Tibial nerve (tissue), 4 donors: ENCODE measurements at regions not wholly inside any gene's neighbourhood (a gene's known extent, or its start where the extent isn't known, plus 50 kb on each side); places are given as distances from the start of the nearest gene placed in this dataset.

Source experiments
- DNase-seq, 2 donors: peaks; one replicate each; pipeline ENCODE4 v3.0.0-alpha.2; 2019; ENCODE audit warnings: low spot score in 2 of 2
- H3K27ac ChIP-seq, 4 donors: fragments of 200-600 bp; sonication (generic) in 3 of 4; one replicate each; pipeline ENCODE4 v1.5.1; 2017 to 2019; ENCODE audit warnings: mild to moderate bottlenecking in 1 of 4
- H3K27me3 ChIP-seq, 2 donors: fragments of 200-600 bp; sonication (generic) in 1 of 2; one replicate each; pipeline versions ENCODE4 v1.5.1 to v1.6.0; 2017 to 2019
- H3K36me3 ChIP-seq, 3 donors: fragments of 200-600 bp; sonication (generic); one replicate each; pipeline ENCODE4 v1.5.1; 2018 to 2019
- H3K4me1 ChIP-seq, 4 donors: fragments of 200-600 bp; sonication (generic) in 3 of 4; one replicate each; pipeline ENCODE4 v1.5.1; 2017 to 2019
- H3K4me3 ChIP-seq, 4 donors: fragments of 200-600 bp; sonication (generic) in 3 of 4; one replicate each; pipeline ENCODE4 v1.5.1; 2017 to 2019; ENCODE audit warnings: mild to moderate bottlenecking in 1 of 4, moderate library complexity in 1 of 4
- H3K9me3 ChIP-seq, 4 donors: fragments of 200-600 bp; sonication (generic) in 3 of 4; one replicate each; pipeline ENCODE4 v1.5.1; 2017 to 2019
- EP300 ChIP-seq, 2 donors: sonication (generic); formaldehyde crosslinking; IDR thresholded peaks; one replicate each; pipeline ENCODE4 v1.6.1; 2017; ENCODE audit warnings: antibody characterized with exemption in 2 of 2, mild to moderate bottlenecking in 1 of 2
- POLR2A ChIP-seq, 2 donors: fragments of 450-650 bp; IDR thresholded peaks; one replicate each; pipeline ENCODE4 v1.6.1; 2017; ENCODE audit warnings: antibody characterized with exemption in 2 of 2, mild to moderate bottlenecking in 2 of 2, moderate library complexity in 2 of 2
- WGBS, 2 donors: methylation state at CpG; one replicate each; pipeline ENCODE4 v1.1.5; 2018; 5-methylcytosine and 5-hydroxymethylcytosine counted together
- TF ChIP-seq, protein P1 (sequence below), 5 experiments: fragments of 200-600 bp in 3 of 5; fragments of 450-650 bp in 2 of 5; sonication (generic) in 3 of 5; IDR thresholded peaks; one replicate each; pipeline ENCODE4 v1.5.1; 2016 to 2019; ENCODE audit warnings: antibody characterized with exemption in 5 of 5, mild to moderate bottlenecking in 3 of 5, moderate library complexity in 2 of 5

DNA sequence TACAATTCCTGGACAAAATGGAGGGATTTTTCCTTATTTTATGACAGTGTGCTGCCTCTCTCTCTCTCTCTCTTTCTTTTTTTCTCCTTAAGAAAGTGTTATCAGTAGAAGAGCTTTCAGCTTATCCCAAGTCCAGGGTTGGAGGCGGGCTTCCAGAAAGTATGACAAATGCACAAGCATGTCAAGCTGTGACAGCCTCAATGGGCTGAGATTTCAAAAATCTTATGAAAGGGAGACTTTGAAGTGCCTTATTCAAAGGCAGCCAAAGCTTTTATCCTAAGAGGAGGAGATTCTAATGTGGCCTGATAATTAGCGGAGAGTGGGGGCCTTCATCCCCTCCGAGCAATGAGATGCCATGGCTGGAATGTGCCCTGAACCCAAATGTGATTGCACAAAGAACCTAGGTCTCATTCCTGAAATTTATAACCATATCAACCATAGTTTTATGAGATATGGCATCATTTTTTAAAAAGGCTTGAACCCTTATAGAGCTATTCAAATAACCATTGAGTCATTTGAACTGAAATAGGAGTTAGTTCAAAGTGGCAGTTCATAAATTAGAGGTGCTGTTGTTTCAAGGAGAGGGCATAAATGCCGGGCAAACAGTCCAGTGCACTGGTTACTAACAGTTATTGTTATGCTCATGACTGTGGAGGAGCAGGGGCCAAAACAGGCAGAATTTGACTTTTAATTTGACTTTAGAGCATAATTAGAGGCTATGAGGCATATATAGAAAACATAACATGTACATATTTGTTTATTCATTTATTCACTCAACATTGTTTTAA, 261.6 kb upstream of the THRB start:
- Histone ChIP-seq H3K27me3 (no peaks in the 10 kb centered on the region), H3K4me3 (no peak overlapping the region), H3K36me3 (no peaks in the 10 kb centered on the region), H3K9me3 (no peaks in the 10 kb centered on the region), H3K27ac (no peak overlapping the region), H3K4me1 (no peaks in the 10 kb centered on the region)
- no peak for TF ChIP-seq EP300 (IDR thresholded peaks at IDR 0.05)
- WGBS, 2 donors: 55 to 62% methylated on average over 4 of the region's 4 CpGs
- DNase-seq: no peak

DNA sequence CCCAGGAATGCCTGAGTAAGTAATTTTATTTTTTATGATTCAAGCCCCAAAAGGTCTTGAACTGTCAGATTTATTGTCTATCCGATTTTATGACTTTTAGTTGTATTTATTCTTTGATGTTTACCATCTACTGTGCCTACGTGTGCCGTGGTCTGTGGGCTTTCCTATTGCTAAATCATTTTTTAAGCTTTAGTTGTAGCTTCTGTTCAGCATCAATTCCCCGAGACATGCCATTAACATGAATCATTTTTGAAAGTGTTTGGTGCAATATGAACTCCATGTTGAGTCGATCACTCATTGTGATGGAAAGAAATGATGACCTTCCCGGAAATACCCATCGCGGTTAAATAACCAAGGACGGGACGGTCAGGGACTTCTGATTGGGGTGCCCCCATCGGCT, 268.7 kb upstream of the THRB start:
- 84 to 92% methylated on average over 11 of the region's 11 CpGs for WGBS, 2 donors
- DNase-seq: no peak
- no peaks in the 10 kb centered on the region for H3K36me3 ChIP-seq
- no peak overlapping the region for H3K4me3 ChIP-seq
- no peak overlapping the region for H3K27ac ChIP-seq
- H3K9me3 ChIP-seq: no peaks in the 10 kb centered on the region
- TF ChIP-seq, protein P1, sequence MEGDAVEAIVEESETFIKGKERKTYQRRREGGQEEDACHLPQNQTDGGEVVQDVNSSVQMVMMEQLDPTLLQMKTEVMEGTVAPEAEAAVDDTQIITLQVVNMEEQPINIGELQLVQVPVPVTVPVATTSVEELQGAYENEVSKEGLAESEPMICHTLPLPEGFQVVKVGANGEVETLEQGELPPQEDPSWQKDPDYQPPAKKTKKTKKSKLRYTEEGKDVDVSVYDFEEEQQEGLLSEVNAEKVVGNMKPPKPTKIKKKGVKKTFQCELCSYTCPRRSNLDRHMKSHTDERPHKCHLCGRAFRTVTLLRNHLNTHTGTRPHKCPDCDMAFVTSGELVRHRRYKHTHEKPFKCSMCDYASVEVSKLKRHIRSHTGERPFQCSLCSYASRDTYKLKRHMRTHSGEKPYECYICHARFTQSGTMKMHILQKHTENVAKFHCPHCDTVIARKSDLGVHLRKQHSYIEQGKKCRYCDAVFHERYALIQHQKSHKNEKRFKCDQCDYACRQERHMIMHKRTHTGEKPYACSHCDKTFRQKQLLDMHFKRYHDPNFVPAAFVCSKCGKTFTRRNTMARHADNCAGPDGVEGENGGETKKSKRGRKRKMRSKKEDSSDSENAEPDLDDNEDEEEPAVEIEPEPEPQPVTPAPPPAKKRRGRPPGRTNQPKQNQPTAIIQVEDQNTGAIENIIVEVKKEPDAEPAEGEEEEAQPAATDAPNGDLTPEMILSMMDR (IDR thresholded peaks at IDR 0.05): no peak
- no peak for TF ChIP-seq EP300 (IDR thresholded peaks at IDR 0.05)
- no peak for TF ChIP-seq POLR2A (IDR thresholded peaks at IDR 0.05)
- no peaks in the 10 kb centered on the region for H3K4me1 ChIP-seq
- H3K27me3 ChIP-seq: no peaks in the 10 kb centered on the region

DNA sequence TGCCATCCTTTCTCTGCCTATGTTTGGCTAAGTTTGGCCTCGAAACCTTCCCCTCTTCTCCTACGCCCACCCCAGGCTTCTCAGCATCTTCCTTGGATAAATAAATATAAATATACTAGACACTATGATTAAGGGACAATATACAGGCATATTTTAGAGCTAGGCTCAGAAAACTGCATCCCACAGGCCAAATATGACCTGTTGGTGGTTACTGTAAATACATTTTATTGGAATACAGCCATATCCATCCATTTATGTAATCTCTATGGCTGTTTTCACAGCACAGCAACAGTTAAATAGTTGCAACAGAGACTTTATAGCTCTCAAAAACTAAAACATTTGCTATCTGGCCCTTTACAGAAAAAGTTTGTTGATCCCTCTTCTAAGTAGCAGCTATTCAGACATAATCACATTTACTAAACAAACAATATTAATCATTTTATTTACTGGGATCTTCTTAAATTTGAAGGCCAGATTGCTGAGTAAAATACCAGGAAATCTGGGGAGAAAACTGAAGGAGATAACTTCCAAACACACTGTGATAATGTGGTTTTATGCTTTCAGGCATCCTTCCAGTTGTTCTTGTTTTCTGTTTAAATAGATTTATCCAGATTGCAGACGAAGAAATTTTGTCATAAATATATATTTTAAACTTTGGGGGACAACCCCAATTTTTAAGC, 269.7 kb upstream of the THRB start:
- Histone ChIP-seq H3K4me1 (no peaks in the 10 kb centered on the region), H3K4me3 (no peak overlapping the region), H3K36me3 (no peaks in the 10 kb centered on the region), H3K9me3 (no peaks in the 10 kb centered on the region), H3K27ac (no peak overlapping the region), H3K27me3 (no peaks in the 10 kb centered on the region)
- no peak for TF ChIP-seq EP300 (IDR thresholded peaks at IDR 0.05)
- 66 to 70% methylated on average over 3 of the region's 3 CpGs for WGBS, 2 donors
- DNase-seq: no peak

DNA sequence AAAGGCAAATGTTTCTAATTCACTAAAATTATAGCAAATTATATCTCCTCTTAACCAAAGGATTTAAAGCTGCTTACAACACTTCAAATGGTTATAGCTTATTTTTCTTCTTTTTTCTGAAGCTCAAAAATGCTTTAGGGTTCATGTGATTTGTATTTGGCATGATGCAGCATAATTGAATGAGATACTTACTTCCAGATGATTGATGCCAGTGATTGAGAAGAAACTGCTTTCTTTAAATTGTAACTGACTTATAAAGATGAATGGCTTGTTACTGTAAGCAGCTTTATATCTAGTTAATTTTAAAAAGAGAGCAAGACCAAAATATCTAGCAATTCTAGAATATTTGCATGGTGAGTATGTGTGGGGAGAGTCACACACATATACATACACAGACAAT, 270.7 kb upstream of the THRB start:
- Histone ChIP-seq H3K4me1 (no peaks in the 10 kb centered on the region), H3K9me3 (no peaks in the 10 kb centered on the region), H3K36me3 (no peaks in the 10 kb centered on the region), H3K4me3 (no peak overlapping the region), H3K27me3 (no peaks in the 10 kb centered on the region), H3K27ac (no peak overlapping the region)
- no peak for DNase-seq
- TF ChIP-seq, protein P1 (IDR thresholded peaks at IDR 0.05): no peak
- TF ChIP-seq EP300 (IDR thresholded peaks at IDR 0.05): no peak
- no peak for TF ChIP-seq POLR2A (IDR thresholded peaks at IDR 0.05)

DNA sequence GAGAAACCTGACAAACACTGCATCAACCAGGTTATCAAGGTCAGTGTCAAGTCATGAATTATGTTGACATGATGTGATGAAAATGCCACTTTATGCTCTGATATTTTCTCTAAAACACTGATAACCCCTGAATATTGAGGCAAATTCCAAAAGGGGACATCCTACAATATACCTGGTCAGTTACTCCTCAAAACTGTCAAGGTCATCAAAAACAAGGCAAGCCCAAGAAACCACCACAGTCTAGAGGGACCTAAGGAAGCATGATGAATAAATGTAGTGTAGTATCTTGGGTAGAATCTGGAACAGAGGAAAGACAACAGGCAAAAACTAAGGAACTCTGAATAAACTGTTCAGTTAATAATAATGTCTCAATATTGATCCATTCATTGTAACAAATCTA, 275.3 kb upstream of the THRB start:
- no peak for DNase-seq
- TF ChIP-seq, protein P1 (IDR thresholded peaks at IDR 0.05): no peak
- no peaks in the 10 kb centered on the region for H3K4me1 ChIP-seq
- no peak overlapping the region for H3K4me3 ChIP-seq
- no peaks in the 10 kb centered on the region for H3K36me3 ChIP-seq
- H3K27me3 ChIP-seq: no peaks in the 10 kb centered on the region
- no peak overlapping the region for H3K27ac ChIP-seq
- H3K9me3 ChIP-seq: no peaks in the 10 kb centered on the region

DNA sequence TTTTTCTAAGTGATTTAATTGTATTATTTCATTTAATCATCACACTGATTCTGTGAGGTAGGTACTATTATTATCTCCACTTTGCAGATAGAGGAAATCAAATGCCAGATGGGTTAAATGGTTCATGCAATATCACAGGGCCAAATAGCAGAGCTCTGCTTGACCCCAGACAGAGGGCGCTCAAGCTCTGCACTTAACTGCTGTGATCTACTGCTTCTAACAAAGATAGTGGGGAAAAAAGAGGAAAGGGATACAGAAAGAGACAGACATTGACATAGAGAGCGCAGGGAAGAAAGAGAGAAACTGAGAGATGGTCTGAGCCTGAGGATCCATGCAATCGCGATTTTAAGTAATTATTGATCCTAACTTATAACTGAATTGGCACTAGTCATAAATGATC, 279.1 kb upstream of the THRB start:
- TF ChIP-seq EP300 (IDR thresholded peaks at IDR 0.05): no peak
- TF ChIP-seq, protein P1 (IDR thresholded peaks at IDR 0.05): peak; percentile 44 to 76 (median 69)
- Histone ChIP-seq H3K27me3 (no peaks in the 10 kb centered on the region), H3K9me3 (no peaks in the 10 kb centered on the region), H3K36me3 (no peaks in the 10 kb centered on the region), H3K4me1 (no peaks in the 10 kb centered on the region), H3K4me3 (no peak overlapping the region), H3K27ac (no peak overlapping the region)
- DNase-seq: peak in 1 of 2 donors; percentile 30
- 20 to 21% methylated on average over 4 of the region's 4 CpGs for WGBS, 2 donors
